Mesenchymal stem cell (in vitro differentiated cells and primary cell): ENCODE measurements at regions not wholly inside any gene's neighbourhood (a gene's known extent, or its start where the extent isn't known, plus 50 kb on each side); places are given as distances from the start of the nearest gene placed in this dataset.

Experiments used
- DNase-seq: peaks from one replicate; pipeline ENCODE4 v3.0.0-alpha.2; 2013
- H2AFZ ChIP-seq: one replicate; pipeline ENCODE4 v1.6.1; 2013; ENCODE audit warnings: low read depth, mild to moderate bottlenecking, control low read depth, inconsistent platforms, low read length, moderate library complexity
- H2AK5ac ChIP-seq: 2 replicates; pipeline ENCODE4 v1.6.1; 2013; ENCODE audit warnings: low read length, moderate library complexity, mild to moderate bottlenecking, inconsistent platforms; ENCODE audit not compliant: severe bottlenecking
- H2BK120ac ChIP-seq: one replicate; pipeline ENCODE4 v1.6.1; 2013; ENCODE audit warnings: low read depth, mild to moderate bottlenecking, inconsistent platforms, low read length, moderate library complexity
- H2BK12ac ChIP-seq, 2 experiments: one replicate each; pipeline ENCODE4 v1.6.1; 2013; ENCODE audit warnings: inconsistent platforms in 2 of 2, low read length in 2 of 2, mild to moderate bottlenecking in 2 of 2, moderate library complexity in 2 of 2, control low read depth in 1 of 2
- H2BK15ac ChIP-seq: one replicate; pipeline ENCODE4 v1.6.1; 2013; ENCODE audit warnings: mild to moderate bottlenecking, low read depth, inconsistent platforms; ENCODE audit not compliant: poor library complexity, severe bottlenecking
- H2BK5ac ChIP-seq: 2 replicates; pipeline ENCODE4 v1.6.1; 2013; ENCODE audit warnings: low read depth, mild to moderate bottlenecking, low read length, control low read depth, inconsistent platforms; ENCODE audit not compliant: poor library complexity, severe bottlenecking
- H3K14ac ChIP-seq, 2 experiments: one replicate each; pipeline ENCODE4 v1.6.1; 2013; ENCODE audit warnings: inconsistent platforms in 2 of 2, low read length in 2 of 2, control low read depth in 1 of 2, mild to moderate bottlenecking in 1 of 2, moderate library complexity in 1 of 2
- H3K18ac ChIP-seq, 2 experiments: one replicate each; pipeline ENCODE4 v1.6.1; 2013; ENCODE audit warnings: inconsistent platforms in 2 of 2, low read length in 2 of 2, control low read depth in 1 of 2, low read depth in 1 of 2, mild to moderate bottlenecking in 1 of 2
- H3K23ac ChIP-seq, 2 experiments: one replicate each; pipeline ENCODE4 v1.6.1; 2013; ENCODE audit warnings: inconsistent platforms in 2 of 2, low read length in 2 of 2, mild to moderate bottlenecking in 2 of 2, moderate library complexity in 2 of 2, control low read depth in 1 of 2
- H3K27ac ChIP-seq: 2 replicates; pipeline ENCODE4 v1.5.1; 2013; ENCODE audit warnings: mild to moderate bottlenecking, moderate library complexity, low read length, control low read depth, inconsistent platforms; ENCODE audit not compliant: poor library complexity, severe bottlenecking
- H3K27me3 ChIP-seq, 2 experiments: 2 replicates each; pipeline versions ENCODE4 v1.6.1 to v1.7.0; 2013; ENCODE audit warnings: low read length in 2 of 2, mild to moderate bottlenecking in 2 of 2, moderate library complexity in 2 of 2, control low read depth in 1 of 2, inconsistent platforms in 1 of 2; ENCODE audit not compliant: control insufficient read depth in 1 of 2, insufficient read depth in 1 of 2
- H3K36me3 ChIP-seq, 2 experiments: 2 replicates each; pipeline versions ENCODE4 v1.6.1 to v1.7.0; 2013; ENCODE audit warnings: low read length in 2 of 2, control low read depth in 1 of 2, inconsistent platforms in 1 of 2, low read depth in 1 of 2, mild to moderate bottlenecking in 1 of 2; ENCODE audit not compliant: insufficient read depth in 2 of 2, control insufficient read depth in 1 of 2
- H3K4ac ChIP-seq, 2 experiments: one replicate each; pipeline ENCODE4 v1.6.1; 2013; ENCODE audit warnings: inconsistent platforms in 2 of 2, low read length in 2 of 2, mild to moderate bottlenecking in 2 of 2, moderate library complexity in 2 of 2, control low read depth in 1 of 2, low read depth in 1 of 2
- H3K4me1 ChIP-seq: 2 replicates; pipeline ENCODE4 v1.6.1; 2013; ENCODE audit warnings: low read depth, low read length, control low read depth; ENCODE audit not compliant: control insufficient read depth, insufficient read depth
- H3K4me2 ChIP-seq: 2 replicates; pipeline ENCODE4 v1.6.1; 2013; ENCODE audit warnings: low read length, mild to moderate bottlenecking, inconsistent platforms; ENCODE audit not compliant: poor library complexity, severe bottlenecking
- H3K4me3 ChIP-seq, 2 experiments: 2 replicates each; pipeline versions ENCODE4 v1.5.1 to v1.7.0; 2013; ENCODE audit warnings: low read length in 2 of 2, mild to moderate bottlenecking in 2 of 2, control low read depth in 1 of 2, low read depth in 1 of 2; ENCODE audit not compliant: insufficient read depth in 1 of 2
- H3K79me1 ChIP-seq: replicated peaks from 2 replicates; pipeline ENCODE4 v1.6.1; 2013; ENCODE audit warnings: mild to moderate bottlenecking, control low read depth, low read length, inconsistent platforms; ENCODE audit not compliant: poor library complexity, severe bottlenecking
- H3K9ac ChIP-seq: 2 replicates; pipeline ENCODE4 v1.7.0; 2013; ENCODE audit warnings: mild to moderate bottlenecking, low read length, moderate library complexity
- H3K9me3 ChIP-seq: 2 replicates; pipeline ENCODE4 v1.7.0; 2013; ENCODE audit warnings: mild to moderate bottlenecking, low read length; ENCODE audit not compliant: control insufficient read depth
- H4K8ac ChIP-seq: one replicate; pipeline ENCODE4 v1.6.1; 2013; ENCODE audit warnings: inconsistent platforms, mild to moderate bottlenecking, low read length, moderate library complexity
- H4K91ac ChIP-seq: one replicate; pipeline ENCODE4 v1.6.1; 2013; ENCODE audit warnings: mild to moderate bottlenecking, low read length, inconsistent platforms
- WGBS: methylation state at CpG from one replicate; pipeline ENCODE4 v1.1.7; 2013; ENCODE audit warnings: mixed read lengths; 5-methylcytosine and 5-hydroxymethylcytosine counted together

GRCh38 chr2:188773075-188773474 lies 201.1 kb upstream of the COL3A1 start:
- no peak overlapping the region for H2AK5ac ChIP-seq
- H2BK120ac ChIP-seq, result no peak overlapping the region
- H3K36me3 ChIP-seq, result no peaks in the 10 kb centered on the region
- H2BK15ac ChIP-seq, result no peak overlapping the region
- no peak overlapping the region for H3K4me3 ChIP-seq
- H3K4me2 ChIP-seq, result no peak overlapping the region
- H4K91ac ChIP-seq, result no peak overlapping the region
- no peak overlapping the region for H3K4ac ChIP-seq
- no peak overlapping the region for H3K27ac ChIP-seq
- H3K18ac ChIP-seq, result no peak overlapping the region
- no peak overlapping the region for H3K9ac ChIP-seq
- no peaks in the 10 kb centered on the region for H3K79me1 ChIP-seq
- peak; percentile 59 for DNase-seq
- no peaks in the 10 kb centered on the region for H3K9me3 ChIP-seq
- no peak overlapping the region for H3K23ac ChIP-seq
- H3K27me3 ChIP-seq, result no peaks in the 10 kb centered on the region
- H2BK5ac ChIP-seq, result no peak overlapping the region
- H3K4me1 ChIP-seq, result no peaks in the 10 kb centered on the region
- no peak overlapping the region for H2AFZ ChIP-seq
- no peak overlapping the region for H3K14ac ChIP-seq
- no peak overlapping the region for H2BK12ac ChIP-seq
- H4K8ac ChIP-seq, result no peak overlapping the region

- H3K79me1 ChIP-seq, result no peaks in the 10 kb centered on the region
- no peak overlapping the region for H2BK15ac ChIP-seq
- H3K14ac ChIP-seq, result no peak overlapping the region
- no peak overlapping the region for H3K4me2 ChIP-seq
- peak overlapping the region; percentile 84 for H2BK5ac ChIP-seq
- peak overlapping the region; percentile 71 for H3K27ac ChIP-seq
- peak; percentile 69 for DNase-seq
- no peaks in the 10 kb centered on the region for H3K36me3 ChIP-seq
- H4K8ac ChIP-seq, result no peak overlapping the region
- H2BK12ac ChIP-seq, result no peak overlapping the region
- no peak overlapping the region for H2AFZ ChIP-seq
- 20% methylated on average over 1 of the region's 1 CpG for WGBS
- H3K4ac ChIP-seq, result no peak overlapping the region
- no peak overlapping the region for H2BK120ac ChIP-seq
- no peaks in the 10 kb centered on the region for H3K27me3 ChIP-seq
- no peak overlapping the region for H3K4me3 ChIP-seq
- no peak overlapping the region for H2AK5ac ChIP-seq
- no peak overlapping the region for H3K23ac ChIP-seq
- H3K9me3 ChIP-seq, result no peaks in the 10 kb centered on the region
- H3K18ac ChIP-seq, result no peak overlapping the region
- no peaks in the 10 kb centered on the region for H3K4me1 ChIP-seq
- no peak overlapping the region for H3K9ac ChIP-seq
- H4K91ac ChIP-seq, result no peak overlapping the region
Observed at GRCh38 chr2:188776634-188777033, 197.5 kb upstream of the COL3A1 start.

GRCh38 chr2:188784269-188784762 lies 189.9 kb upstream of the COL3A1 start:
- Histone ChIP-seq H3K36me3 (no peaks in the 10 kb centered on the region), H3K79me1 (no peaks in the 10 kb centered on the region), H2BK5ac (no peak overlapping the region), H3K23ac (no peak overlapping the region), H2BK120ac (no peak overlapping the region), H3K9ac (peak overlapping the region; percentile 9), H3K18ac (no peak overlapping the region), H4K8ac (no peak overlapping the region), H3K27me3 (no peaks in the 10 kb centered on the region), H3K4ac (no peak overlapping the region), H4K91ac (no peak overlapping the region), H3K4me3 (no peak overlapping the region), H3K27ac (peak overlapping the region; percentile 89), H3K4me2 (no peak overlapping the region), H2BK12ac (no peak overlapping the region), H2BK15ac (no peak overlapping the region), H3K14ac (no peak overlapping the region), H2AFZ (no peak overlapping the region), H3K4me1 (no peaks in the 10 kb centered on the region), H2AK5ac (no peak overlapping the region), H3K9me3 (no peaks in the 10 kb centered on the region)
- 100% methylated on average over 1 of the region's 1 CpG for WGBS
- DNase-seq, result no peak

GRCh38 chr2:188785061-188785460 lies 189.1 kb upstream of the COL3A1 start:
- no peak overlapping the region for H2BK15ac ChIP-seq
- no peak overlapping the region for H3K4me3 ChIP-seq
- WGBS, result 57% methylated on average over 1 of the region's 2 CpGs
- H2BK12ac ChIP-seq, result no peak overlapping the region
- H3K4ac ChIP-seq, result peak overlapping the region in 1 of 2 experiments; percentile 79
- H3K27me3 ChIP-seq, result no peaks in the 10 kb centered on the region
- no peak overlapping the region for H2AK5ac ChIP-seq
- H3K4me2 ChIP-seq, result no peak overlapping the region
- peak; percentile 29 for DNase-seq
- no peaks in the 10 kb centered on the region for H3K79me1 ChIP-seq
- H3K23ac ChIP-seq, result no peak overlapping the region
- H3K36me3 ChIP-seq, result no peaks in the 10 kb centered on the region
- no peak overlapping the region for H4K8ac ChIP-seq
- no peak overlapping the region for H2BK120ac ChIP-seq
- H3K9me3 ChIP-seq, result no peaks in the 10 kb centered on the region
- H3K18ac ChIP-seq, result no peak overlapping the region
- H4K91ac ChIP-seq, result no peak overlapping the region
- no peaks in the 10 kb centered on the region for H3K4me1 ChIP-seq
- no peak overlapping the region for H2BK5ac ChIP-seq
- no peak overlapping the region for H3K27ac ChIP-seq
- no peak overlapping the region for H2AFZ ChIP-seq
- H3K9ac ChIP-seq, result peak overlapping the region; percentile 87
- H3K14ac ChIP-seq, result no peak overlapping the region
